SK-N-SH treated with all-trans-retinoic acid at 6 μM for 48 hours (cell line): ENCODE measurements at regions not wholly inside any gene's neighbourhood (a gene's known extent, or its start where the extent isn't known, plus 50 kb on each side); places are given as distances from the start of the nearest gene placed in this dataset.

Source experiments
- ARNTL ChIP-seq: fragments of 450-650 bp; formaldehyde crosslinking; IDR thresholded peaks from 2 replicates; pipeline ENCODE4 v1.5.0; 2020; ENCODE audit warnings: low read depth, mild to moderate bottlenecking, moderate library complexity, borderline replicate concordance
- BACH2 ChIP-seq: fragments of 250-450 bp; sonication (Bioruptor Pico); IDR thresholded peaks from 2 replicates; pipeline ENCODE4 v1.9.0; 2021; ENCODE audit warnings: mild to moderate bottlenecking, borderline replicate concordance
- GLIS3 ChIP-seq: fragments of 250-450 bp; sonication (Bioruptor Pico); IDR thresholded peaks from 2 replicates; pipeline ENCODE4 v1.5.0; 2020; ENCODE audit warnings: mild to moderate bottlenecking, moderate library complexity
- ISL1 ChIP-seq: fragments of 250-450 bp; sonication (Bioruptor Pico); IDR thresholded peaks from 2 replicates; pipeline ENCODE4 v2.1.2; 2022; ENCODE audit warnings: mild to moderate bottlenecking, moderate library complexity
- PATZ1 ChIP-seq: fragments of 250-450 bp; sonication (Bioruptor Pico); IDR thresholded peaks from 2 replicates; pipeline ENCODE4 v1.8.0; 2020; ENCODE audit warnings: mild to moderate bottlenecking, moderate library complexity, borderline replicate concordance
- RARB ChIP-seq: fragments of 250-450 bp; sonication (Bioruptor Pico); IDR thresholded peaks from 2 replicates; pipeline ENCODE4 v1.8.0; 2021; ENCODE audit warnings: mild to moderate bottlenecking, moderate library complexity
- TCF4 ChIP-seq: fragments of 250-450 bp; sonication (Bioruptor Pico); IDR thresholded peaks from 2 replicates; pipeline ENCODE4 v1.8.0; 2021; ENCODE audit warnings: mild to moderate bottlenecking, moderate library complexity, borderline replicate concordance
- ZC3H10 ChIP-seq: fragments of 250-450 bp; sonication (Bioruptor Pico); IDR thresholded peaks from 2 replicates; pipeline ENCODE4 v1.5.1; 2021; ENCODE audit warnings: mild to moderate bottlenecking, moderate library complexity
- ZFP3 ChIP-seq: fragments of 250-450 bp; sonication (Bioruptor Pico); IDR thresholded peaks from 2 replicates; pipeline ENCODE4 v1.5.0; 2020; ENCODE audit warnings: mild to moderate bottlenecking, moderate library complexity
- ZNF565 ChIP-seq: fragments of 450-650 bp; formaldehyde crosslinking; conservative IDR thresholded peaks from 2 replicates; pipeline ENCODE4 v1.5.0; 2020; ENCODE audit warnings: low read depth, mild to moderate bottlenecking, moderate library complexity
- ZNF70 ChIP-seq: fragments of 450-650 bp; formaldehyde crosslinking; IDR thresholded peaks from 2 replicates; pipeline ENCODE4 v1.5.0; 2020; ENCODE audit warnings: mild to moderate bottlenecking, moderate library complexity
- ZNF8 ChIP-seq: fragments of 450-650 bp; formaldehyde crosslinking; IDR thresholded peaks from 2 replicates; pipeline ENCODE4 v1.5.0; 2020; ENCODE audit warnings: mild to moderate bottlenecking, moderate library complexity

GRCh38 chr10:59512951-59513350, 150.6 kb upstream of the FAM13C start:
- TF ChIP-seq PATZ1 (CRISPR knock-in tag), result no peak
- no peak for TF ChIP-seq ZNF70 (CRISPR knock-in tag)
- TF ChIP-seq ARNTL (CRISPR knock-in tag), result no peak
- no peak for TF ChIP-seq ZNF8 (CRISPR knock-in tag)
- TF ChIP-seq TCF4 (CRISPR knock-in tag), result no peak
- TF ChIP-seq GLIS3, result no peak
- TF ChIP-seq ZFP3 (CRISPR knock-in tag), result no peak
- no peak for TF ChIP-seq RARB (CRISPR knock-in tag)
- no peak for TF ChIP-seq BACH2 (CRISPR knock-in tag)
- TF ChIP-seq ISL1, result no peak
- TF ChIP-seq ZNF565 (CRISPR knock-in tag), result no peak
- no peak for TF ChIP-seq ZC3H10
